ENCODE measurements at regions not wholly inside any gene's neighbourhood (a gene's known extent, or its start where the extent isn't known, plus 50 kb on each side); places are given as distances from the start of the nearest gene placed in this dataset.
"Not testable (repeated sequence)": the region's sequence is repeated elsewhere in the genome, so short reads cannot be mapped to it uniquely, and the experiment has no call there.

GRCh38 chr1:227415115-227415790 is 97.0 kb upstream of the CDC42BPA start:
- no peak for DNase-seq

- peak; percentile 4 for DNase-seq
Observed at GRCh38 chr1:227411066-227411465, 92.8 kb upstream of the CDC42BPA start.

GRCh38 chr1:227406332-227406731 is 88.0 kb upstream of the CDC42BPA start:
- not testable (repeated sequence) for DNase-seq

GRCh38 chr1:227403535-227403934 is 85.2 kb upstream of the CDC42BPA start:
- DNase-seq = no peak

GRCh38 chr1:227401562-227402342 is 83.5 kb upstream of the CDC42BPA start:
- DNase-seq = no peak

- no peak for DNase-seq
Observed at GRCh38 chr1:227399152-227399730, 80.9 kb upstream of the CDC42BPA start.

- no peak for DNase-seq
Observed at GRCh38 chr1:227397354-227397978, 79.2 kb upstream of the CDC42BPA start.

GRCh38 chr1:227396539-227397353 is 78.5 kb upstream of the CDC42BPA start:
- no peak for DNase-seq

- DNase-seq = peak; percentile 16
Observed at GRCh38 chr1:227395426-227396028, 77.2 kb upstream of the CDC42BPA start.

GRCh38 chr1:227392984-227393764 is 74.9 kb upstream of the CDC42BPA start:
- no peak for DNase-seq

GRCh38 chr1:227391879-227392278 is 73.6 kb upstream of the CDC42BPA start:
- no peak for DNase-seq

- no peak for DNase-seq
Observed at GRCh38 chr1:227391211-227391610, 72.9 kb upstream of the CDC42BPA start.

- DNase-seq = no peak
Observed at GRCh38 chr1:227390525-227390924, 72.2 kb upstream of the CDC42BPA start.

- no peak for DNase-seq
Observed at GRCh38 chr1:227388214-227389168, 70.2 kb upstream of the CDC42BPA start.

- no peak for DNase-seq
Observed at GRCh38 chr1:227379555-227379892, 61.2 kb upstream of the CDC42BPA start.

- peak; percentile 57 for DNase-seq
Observed at GRCh38 chr1:227378871-227379554, 60.7 kb upstream of the CDC42BPA start.

GRCh38 chr1:227378181-227378580 is 59.9 kb upstream of the CDC42BPA start:
- no peak for DNase-seq

GRCh38 chr1:227374846-227375245 is 56.6 kb upstream of the CDC42BPA start:
- no peak for DNase-seq

GRCh38 chr1:227372726-227373130 is 54.4 kb upstream of the CDC42BPA start:
- DNase-seq = peak; percentile 48
